ENCODE measurements at regions not wholly inside any gene's neighbourhood (a gene's known extent, or its start where the extent isn't known, plus 50 kb on each side); places are given as distances from the start of the nearest gene placed in this dataset.

DNA sequence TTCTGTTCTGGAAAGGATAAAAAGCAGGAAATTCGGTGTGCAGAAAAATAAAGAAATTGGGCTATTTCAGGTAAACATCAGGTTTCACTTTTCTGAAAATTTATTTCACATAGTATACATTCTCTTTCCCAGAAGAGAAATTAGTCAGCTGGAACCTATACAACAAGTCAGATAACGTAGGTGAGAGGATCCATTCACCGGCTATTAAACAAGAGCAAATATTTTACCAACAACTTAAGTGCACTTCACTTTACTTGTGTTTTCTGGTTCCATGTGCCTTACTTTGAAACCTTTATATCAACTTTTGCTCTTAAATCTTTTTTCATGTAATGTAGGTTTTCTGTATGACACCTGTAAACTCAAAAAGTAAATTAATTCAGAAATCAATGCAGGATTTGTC lies 839.7 kb downstream of the CDH11 start:
- TF ChIP-seq, protein P1, sequence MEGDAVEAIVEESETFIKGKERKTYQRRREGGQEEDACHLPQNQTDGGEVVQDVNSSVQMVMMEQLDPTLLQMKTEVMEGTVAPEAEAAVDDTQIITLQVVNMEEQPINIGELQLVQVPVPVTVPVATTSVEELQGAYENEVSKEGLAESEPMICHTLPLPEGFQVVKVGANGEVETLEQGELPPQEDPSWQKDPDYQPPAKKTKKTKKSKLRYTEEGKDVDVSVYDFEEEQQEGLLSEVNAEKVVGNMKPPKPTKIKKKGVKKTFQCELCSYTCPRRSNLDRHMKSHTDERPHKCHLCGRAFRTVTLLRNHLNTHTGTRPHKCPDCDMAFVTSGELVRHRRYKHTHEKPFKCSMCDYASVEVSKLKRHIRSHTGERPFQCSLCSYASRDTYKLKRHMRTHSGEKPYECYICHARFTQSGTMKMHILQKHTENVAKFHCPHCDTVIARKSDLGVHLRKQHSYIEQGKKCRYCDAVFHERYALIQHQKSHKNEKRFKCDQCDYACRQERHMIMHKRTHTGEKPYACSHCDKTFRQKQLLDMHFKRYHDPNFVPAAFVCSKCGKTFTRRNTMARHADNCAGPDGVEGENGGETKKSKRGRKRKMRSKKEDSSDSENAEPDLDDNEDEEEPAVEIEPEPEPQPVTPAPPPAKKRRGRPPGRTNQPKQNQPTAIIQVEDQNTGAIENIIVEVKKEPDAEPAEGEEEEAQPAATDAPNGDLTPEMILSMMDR (IDR thresholded peaks at IDR 0.05), result no peak
- TF ChIP-seq POLR2A (IDR thresholded peaks at IDR 0.05), result no peak
